Activated gamma-delta T cell treated with Interleukin-2 at 50 U/mL for 16 hours (primary cell): ENCODE measurements at regions not wholly inside any gene's neighbourhood (a gene's known extent, or its start where the extent isn't known, plus 50 kb on each side); places are given as distances from the start of the nearest gene placed in this dataset.

Source experiments
- DNase-seq: peaks from one replicate; pipeline ENCODE4 v3.0.0-alpha.2; 2020

GRCh38 chr10:78506614-78507013 lies 473.0 kb downstream of the RPS24 start:
- no peak for DNase-seq

GRCh38 chr10:78507510-78508160 lies 474.0 kb downstream of the RPS24 start:
- no peak for DNase-seq

- DNase-seq = no peak
Observed at GRCh38 chr10:78508955-78509748, 475.5 kb downstream of the RPS24 start.

- no peak for DNase-seq
Observed at GRCh38 chr10:78510566-78511323, 477.1 kb downstream of the RPS24 start.

GRCh38 chr10:78511324-78512204 lies 477.9 kb downstream of the RPS24 start:
- no peak for DNase-seq

GRCh38 chr10:78512205-78512550 lies 478.5 kb downstream of the RPS24 start:
- no peak for DNase-seq

GRCh38 chr10:78513330-78513729 lies 479.7 kb downstream of the RPS24 start:
- DNase-seq = no peak

- no peak for DNase-seq
Observed at GRCh38 chr10:78513986-78514385, 480.3 kb downstream of the RPS24 start.

GRCh38 chr10:78514459-78514858 lies 480.8 kb downstream of the RPS24 start:
- no peak for DNase-seq

- DNase-seq = no peak
Observed at GRCh38 chr10:78515038-78515872, 481.6 kb downstream of the RPS24 start.

GRCh38 chr10:78515873-78516153 lies 482.1 kb downstream of the RPS24 start:
- DNase-seq = no peak

- DNase-seq = no peak
Observed at GRCh38 chr10:78516236-78516635, 482.6 kb downstream of the RPS24 start.

GRCh38 chr10:78516756-78517155 lies 483.1 kb downstream of the RPS24 start:
- no peak for DNase-seq

- no peak for DNase-seq
Observed at GRCh38 chr10:78518224-78518623, 484.6 kb downstream of the RPS24 start.

- DNase-seq = no peak
Observed at GRCh38 chr10:78520737-78521430, 487.2 kb downstream of the RPS24 start.

GRCh38 chr10:78523453-78523852 lies 489.8 kb downstream of the RPS24 start:
- no peak for DNase-seq

- no peak for DNase-seq
Observed at GRCh38 chr10:78524342-78524741, 490.7 kb downstream of the RPS24 start.

- DNase-seq = no peak
Observed at GRCh38 chr10:78524941-78525340, 491.3 kb downstream of the RPS24 start.

- no peak for DNase-seq
Observed at GRCh38 chr10:78526347-78526746, 492.7 kb downstream of the RPS24 start.

- no peak for DNase-seq
Observed at GRCh38 chr10:78527296-78527695, 493.6 kb downstream of the RPS24 start.

GRCh38 chr10:78528749-78529204 lies 495.1 kb downstream of the RPS24 start:
- DNase-seq = no peak
